GM23338 (cell line): ENCODE measurements at regions not wholly inside any gene's neighbourhood (a gene's known extent, or its start where the extent isn't known, plus 50 kb on each side); places are given as distances from the start of the nearest gene placed in this dataset.

Source experiments
- ATAC-seq: fragments of 200-7000 bp; cut with Tn5 transposase; 3 replicates; pipeline ENCODE4 v1.9.1; 2020
- DNase-seq: peaks from one replicate; pipeline ENCODE4 v3.0.0-alpha.2; 2015; ENCODE audit warnings: low spot score
- H2AFZ ChIP-seq: fragments of 200-600 bp; sonication (generic); 2 replicates; pipeline ENCODE4 v1.8.0; 2016; ENCODE audit warnings: antibody characterized with exemption, mild to moderate bottlenecking, moderate library complexity
- H3F3A ChIP-seq: fragments of 200-600 bp; sonication (generic); replicated peaks from 2 replicates; pipeline ENCODE4 v1.8.0; 2017; ENCODE audit warnings: antibody characterized with exemption, mixed run types, low read depth
- H3K27ac ChIP-seq: fragments of 200-600 bp; sonication (generic); 2 replicates; pipeline ENCODE4 v1.6.1; 2016; ENCODE audit warnings: low read depth
- H3K27me3 ChIP-seq: fragments of 200-600 bp; sonication (generic); 2 replicates; pipeline ENCODE4 v1.8.0; 2016; ENCODE audit warnings: mild to moderate bottlenecking, mixed run types, moderate library complexity; ENCODE audit not compliant: insufficient read depth
- H3K36me3 ChIP-seq: fragments of 200-600 bp; sonication (generic); 2 replicates; pipeline ENCODE4 v1.8.0; 2016; ENCODE audit warnings: mild to moderate bottlenecking; ENCODE audit not compliant: insufficient read depth
- H3K4me1 ChIP-seq: fragments of 200-600 bp; sonication (generic); 2 replicates; pipeline ENCODE4 v1.8.0; 2016; ENCODE audit warnings: mild to moderate bottlenecking, moderate library complexity; ENCODE audit not compliant: insufficient read depth
- H3K4me2 ChIP-seq: fragments of 200-600 bp; sonication (generic); 2 replicates; pipeline ENCODE4 v1.7.1; 2017; ENCODE audit warnings: mixed run types
- H3K4me3 ChIP-seq: fragments of 200-600 bp; sonication (generic); 2 replicates; pipeline ENCODE4 v1.6.1; 2016; ENCODE audit warnings: mixed run types
- H3K79me2 ChIP-seq: fragments of 200-600 bp; sonication (generic); replicated peaks from 2 replicates; pipeline ENCODE4 v1.8.0; 2017; ENCODE audit warnings: mild to moderate bottlenecking; ENCODE audit not compliant: insufficient read depth
- H3K9me2 ChIP-seq: fragments of 200-600 bp; sonication (generic); 2 replicates; pipeline ENCODE4 v1.8.0; 2017; ENCODE audit not compliant: insufficient read depth
- H4K20me1 ChIP-seq: fragments of 200-600 bp; sonication (generic); replicated peaks from 2 replicates; pipeline ENCODE4 v1.8.0; 2017; ENCODE audit warnings: mild to moderate bottlenecking; ENCODE audit not compliant: insufficient read depth
- H3K27ac Mint-ChIP-seq: 2 replicates; pipeline ENCODE4 v1.8.0; 2020; ENCODE audit warnings: inconsistent platforms, mild to moderate bottlenecking, moderate library complexity, mixed read lengths
- H3K27me3 Mint-ChIP-seq: 3 replicates; pipeline ENCODE4 v1.8.0; 2022; ENCODE audit warnings: low read depth, mild to moderate bottlenecking, moderate library complexity, mixed read lengths, inconsistent platforms; ENCODE audit not compliant: insufficient read depth, poor library complexity
- H3K36me3 Mint-ChIP-seq: 3 replicates; pipeline ENCODE4 v1.8.0; 2021; ENCODE audit warnings: low read depth, mild to moderate bottlenecking, inconsistent platforms, moderate library complexity, mixed read lengths
- H3K4me1 Mint-ChIP-seq: 3 replicates; pipeline ENCODE4 v1.8.0; 2020; ENCODE audit warnings: mild to moderate bottlenecking, inconsistent platforms, mixed read lengths
- H3K4me3 Mint-ChIP-seq: 3 replicates; pipeline ENCODE4 v1.8.0; 2021; ENCODE audit warnings: moderate library complexity, mild to moderate bottlenecking, inconsistent platforms, mixed read lengths
- H3K9me3 Mint-ChIP-seq: 3 replicates; pipeline ENCODE4 v1.8.0; 2020; ENCODE audit warnings: moderate library complexity, mild to moderate bottlenecking, inconsistent platforms, mixed read lengths
- EZH2 ChIP-seq: fragments of 200-600 bp; sonication (generic); IDR thresholded peaks from one replicate; pipeline ENCODE4 v1.8.0; 2017; ENCODE audit warnings: antibody characterized with exemption, mild to moderate bottlenecking, low read depth; ENCODE audit not compliant: unreplicated experiment
- EZH2phosphoT487 ChIP-seq: fragments of 200-600 bp; sonication (generic); IDR thresholded peaks from one replicate; pipeline ENCODE4 v1.8.1; 2018; ENCODE audit warnings: antibody characterized with exemption; ENCODE audit not compliant: unreplicated experiment
- JUNB ChIP-seq: IDR thresholded peaks from one replicate; pipeline ENCODE4 v1.6.1; 2016; ENCODE audit warnings: antibody characterized with exemption; ENCODE audit not compliant: unreplicated experiment
- NANOG ChIP-seq: IDR thresholded peaks from 2 replicates; pipeline ENCODE4 v1.6.1; 2016; ENCODE audit warnings: antibody characterized with exemption, borderline replicate concordance
- STAT1 ChIP-seq: IDR thresholded peaks from one replicate; pipeline ENCODE4 v1.6.1; 2016; ENCODE audit warnings: antibody characterized with exemption; ENCODE audit not compliant: unreplicated experiment
- ZNF331 ChIP-seq: fragments of 250-450 bp; sonication (Bioruptor Pico); IDR thresholded peaks from 2 replicates; pipeline ENCODE4 v1.5.0; 2020; ENCODE audit warnings: low read depth, mild to moderate bottlenecking, moderate library complexity
- TF ChIP-seq, protein P1 (sequence below), 2 experiments: fragments of 200-600 bp in 1 of 2; sonication (generic) in 1 of 2; conservative IDR thresholded peaks; 2 replicates each; pipeline versions ENCODE4 v1.5.1 to v1.6.1; 2016 to 2017; ENCODE audit warnings: antibody characterized with exemption in 2 of 2, low read depth in 2 of 2, mild to moderate bottlenecking in 2 of 2, moderate library complexity in 1 of 2
- TF ChIP-seq, protein P2 (sequence below): IDR thresholded peaks from 2 replicates; pipeline ENCODE4 v1.6.1; 2016; ENCODE audit warnings: antibody characterized with exemption
- TF ChIP-seq, protein P3 (sequence below): IDR thresholded peaks from one replicate; pipeline ENCODE4 v1.6.1; 2018; ENCODE audit warnings: antibody characterized with exemption; ENCODE audit not compliant: unreplicated experiment

DNA sequence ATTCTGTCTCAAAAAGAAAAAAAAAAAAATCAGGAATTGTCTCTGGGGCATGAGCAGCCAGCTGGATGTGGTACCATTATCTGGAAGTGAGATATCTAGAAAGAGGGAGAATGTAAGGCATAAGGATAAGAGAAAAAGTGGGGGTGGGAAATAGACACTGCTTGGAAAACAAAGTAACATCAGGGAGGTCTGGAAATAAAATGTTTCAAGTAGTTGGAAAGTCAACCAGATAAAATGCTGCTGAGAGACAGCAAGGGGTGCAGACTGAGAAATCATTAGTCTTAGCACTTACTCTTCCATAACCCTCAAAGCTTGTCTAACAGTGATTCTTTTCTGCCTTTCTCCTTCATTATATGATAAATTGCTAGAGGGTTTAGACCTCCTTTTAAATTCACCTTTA, 159.7 kb upstream of the TBL1XR1 start (continued):
- TF ChIP-seq, protein P1, sequence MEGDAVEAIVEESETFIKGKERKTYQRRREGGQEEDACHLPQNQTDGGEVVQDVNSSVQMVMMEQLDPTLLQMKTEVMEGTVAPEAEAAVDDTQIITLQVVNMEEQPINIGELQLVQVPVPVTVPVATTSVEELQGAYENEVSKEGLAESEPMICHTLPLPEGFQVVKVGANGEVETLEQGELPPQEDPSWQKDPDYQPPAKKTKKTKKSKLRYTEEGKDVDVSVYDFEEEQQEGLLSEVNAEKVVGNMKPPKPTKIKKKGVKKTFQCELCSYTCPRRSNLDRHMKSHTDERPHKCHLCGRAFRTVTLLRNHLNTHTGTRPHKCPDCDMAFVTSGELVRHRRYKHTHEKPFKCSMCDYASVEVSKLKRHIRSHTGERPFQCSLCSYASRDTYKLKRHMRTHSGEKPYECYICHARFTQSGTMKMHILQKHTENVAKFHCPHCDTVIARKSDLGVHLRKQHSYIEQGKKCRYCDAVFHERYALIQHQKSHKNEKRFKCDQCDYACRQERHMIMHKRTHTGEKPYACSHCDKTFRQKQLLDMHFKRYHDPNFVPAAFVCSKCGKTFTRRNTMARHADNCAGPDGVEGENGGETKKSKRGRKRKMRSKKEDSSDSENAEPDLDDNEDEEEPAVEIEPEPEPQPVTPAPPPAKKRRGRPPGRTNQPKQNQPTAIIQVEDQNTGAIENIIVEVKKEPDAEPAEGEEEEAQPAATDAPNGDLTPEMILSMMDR (conservative IDR thresholded peaks at IDR 0.05; ENCODE audit: low read depth in 2 of 2): no peak
- TF ChIP-seq EZH2 (no peak), NANOG (no peak), EZH2phosphoT487 (no peak), JUNB (no peak)
- TF ChIP-seq, protein P2, sequence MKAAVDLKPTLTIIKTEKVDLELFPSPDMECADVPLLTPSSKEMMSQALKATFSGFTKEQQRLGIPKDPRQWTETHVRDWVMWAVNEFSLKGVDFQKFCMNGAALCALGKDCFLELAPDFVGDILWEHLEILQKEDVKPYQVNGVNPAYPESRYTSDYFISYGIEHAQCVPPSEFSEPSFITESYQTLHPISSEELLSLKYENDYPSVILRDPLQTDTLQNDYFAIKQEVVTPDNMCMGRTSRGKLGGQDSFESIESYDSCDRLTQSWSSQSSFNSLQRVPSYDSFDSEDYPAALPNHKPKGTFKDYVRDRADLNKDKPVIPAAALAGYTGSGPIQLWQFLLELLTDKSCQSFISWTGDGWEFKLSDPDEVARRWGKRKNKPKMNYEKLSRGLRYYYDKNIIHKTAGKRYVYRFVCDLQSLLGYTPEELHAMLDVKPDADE: no peak
- TF ChIP-seq, protein P3, sequence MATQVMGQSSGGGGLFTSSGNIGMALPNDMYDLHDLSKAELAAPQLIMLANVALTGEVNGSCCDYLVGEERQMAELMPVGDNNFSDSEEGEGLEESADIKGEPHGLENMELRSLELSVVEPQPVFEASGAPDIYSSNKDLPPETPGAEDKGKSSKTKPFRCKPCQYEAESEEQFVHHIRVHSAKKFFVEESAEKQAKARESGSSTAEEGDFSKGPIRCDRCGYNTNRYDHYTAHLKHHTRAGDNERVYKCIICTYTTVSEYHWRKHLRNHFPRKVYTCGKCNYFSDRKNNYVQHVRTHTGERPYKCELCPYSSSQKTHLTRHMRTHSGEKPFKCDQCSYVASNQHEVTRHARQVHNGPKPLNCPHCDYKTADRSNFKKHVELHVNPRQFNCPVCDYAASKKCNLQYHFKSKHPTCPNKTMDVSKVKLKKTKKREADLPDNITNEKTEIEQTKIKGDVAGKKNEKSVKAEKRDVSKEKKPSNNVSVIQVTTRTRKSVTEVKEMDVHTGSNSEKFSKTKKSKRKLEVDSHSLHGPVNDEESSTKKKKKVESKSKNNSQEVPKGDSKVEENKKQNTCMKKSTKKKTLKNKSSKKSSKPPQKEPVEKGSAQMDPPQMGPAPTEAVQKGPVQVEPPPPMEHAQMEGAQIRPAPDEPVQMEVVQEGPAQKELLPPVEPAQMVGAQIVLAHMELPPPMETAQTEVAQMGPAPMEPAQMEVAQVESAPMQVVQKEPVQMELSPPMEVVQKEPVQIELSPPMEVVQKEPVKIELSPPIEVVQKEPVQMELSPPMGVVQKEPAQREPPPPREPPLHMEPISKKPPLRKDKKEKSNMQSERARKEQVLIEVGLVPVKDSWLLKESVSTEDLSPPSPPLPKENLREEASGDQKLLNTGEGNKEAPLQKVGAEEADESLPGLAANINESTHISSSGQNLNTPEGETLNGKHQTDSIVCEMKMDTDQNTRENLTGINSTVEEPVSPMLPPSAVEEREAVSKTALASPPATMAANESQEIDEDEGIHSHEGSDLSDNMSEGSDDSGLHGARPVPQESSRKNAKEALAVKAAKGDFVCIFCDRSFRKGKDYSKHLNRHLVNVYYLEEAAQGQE: no peak

DNA sequence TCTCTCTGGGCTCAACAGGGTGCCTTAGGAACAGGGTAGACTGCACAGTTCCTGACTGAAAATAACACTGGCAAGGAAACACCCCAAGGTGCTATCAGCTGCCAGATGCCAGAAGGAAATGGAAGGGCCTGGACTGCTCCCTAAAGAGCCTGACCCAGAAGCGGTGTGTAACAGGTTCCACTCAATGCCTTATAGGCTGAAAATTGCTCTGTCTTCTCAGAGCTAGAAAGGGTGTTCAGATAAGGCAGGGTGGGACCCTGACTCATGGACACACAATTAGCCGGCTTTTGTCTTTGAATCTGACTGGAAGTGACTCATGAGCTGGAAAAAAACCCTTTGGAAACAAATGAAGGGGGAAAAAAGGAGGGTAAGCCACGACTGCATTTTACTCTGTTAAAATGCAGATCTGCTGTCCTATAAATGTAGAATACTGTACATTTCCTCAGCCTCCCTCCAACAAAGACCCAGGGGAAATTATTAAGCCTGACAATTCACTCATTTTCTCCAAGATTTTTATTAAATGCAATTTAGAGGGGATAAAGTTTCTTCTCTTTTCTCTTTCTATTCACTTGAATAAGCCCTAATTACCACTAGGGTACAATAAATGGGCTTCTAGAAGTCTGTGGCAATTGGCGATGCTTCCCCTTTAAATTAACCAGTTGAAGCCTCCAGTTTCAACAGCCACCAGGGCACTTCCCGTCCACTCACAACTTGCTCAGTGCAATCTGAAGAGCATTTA, 160.2 kb upstream of the TBL1XR1 start:
- Histone ChIP-seq H3K4me1 (peaks cover 25% of the 10 kb centered on the region), H3F3A (peaks cover 9% of the 10 kb centered on the region; the same call in 1 of the 2 replicates), H3K4me2 (peak overlapping the region; percentile 86), H4K20me1 (no peaks in the 10 kb centered on the region), H3K9me2 (no peaks in the 10 kb centered on the region), H3K36me3 (no peaks in the 10 kb centered on the region), H2AFZ (no peak overlapping the region), H3K27me3 (peaks cover 3% of the 10 kb centered on the region; the same call in 1 of the 2 replicates), H3K79me2 (no peaks in the 10 kb centered on the region), H3K4me3 (no peak overlapping the region), H3K27ac (no peak overlapping the region)
- Mint-ChIP-seq H3K9me3 (no peaks in the 10 kb centered on the region), H3K27ac (no peak overlapping the region), H3K36me3 (no peaks in the 10 kb centered on the region), H3K4me3 (peak overlapping the region; percentile 60; the same call in 2 of the 3 replicates), H3K4me1 (peaks cover 43% of the 10 kb centered on the region), H3K27me3 (peaks cover 26% of the 10 kb centered on the region)
- no peak for ATAC-seq
- no peak for TF ChIP-seq ZNF331
- TF ChIP-seq, protein P2: no peak
- TF ChIP-seq JUNB: no peak
- TF ChIP-seq, protein P3: no peak
- no peak for TF ChIP-seq STAT1
- peak; percentile 47 for DNase-seq
